Breast epithelium (tissue), 4 donors: ENCODE measurements at regions not wholly inside any gene's neighbourhood (a gene's known extent, or its start where the extent isn't known, plus 50 kb on each side); places are given as distances from the start of the nearest gene placed in this dataset.

ENCODE experiments used
- DNase-seq, 2 donors: peaks; one replicate each; pipeline ENCODE4 v3.0.0-alpha.2; 2019; ENCODE audit warnings: low spot score in 2 of 2
- H3K27ac ChIP-seq, 2 donors: fragments of 200-600 bp; sonication (generic) in 1 of 2; one replicate each; pipeline ENCODE4 v1.5.1; 2016 to 2019; ENCODE audit warnings: mild to moderate bottlenecking in 1 of 2
- H3K27me3 ChIP-seq, 2 donors: fragments of 200-600 bp; sonication (generic) in 1 of 2; one replicate each; pipeline versions ENCODE4 v1.5.1 to v1.6.0; 2017 to 2019; ENCODE audit warnings: control low read depth in 1 of 2, mild to moderate bottlenecking in 1 of 2
- H3K36me3 ChIP-seq: fragments of 200-600 bp; one replicate; pipeline ENCODE4 v1.5.1; 2019
- H3K4me1 ChIP-seq, 2 donors: fragments of 200-600 bp; sonication (generic); one replicate each; pipeline ENCODE4 v1.5.1; 2016 to 2019; ENCODE audit warnings: control low read depth in 1 of 2
- H3K4me3 ChIP-seq, 3 donors: fragments of 200-600 bp; sonication (generic); 1 replicate in 2 of 3; 2 replicates in 1 of 3; pipeline ENCODE4 v1.5.1; 2016 to 2019; ENCODE audit warnings: mild to moderate bottlenecking in 3 of 3, moderate library complexity in 2 of 3
- H3K9me3 ChIP-seq, 2 donors: fragments of 200-600 bp; sonication (generic) in 1 of 2; one replicate each; pipeline ENCODE4 v1.5.1; 2016 to 2019; ENCODE audit warnings: control low read depth in 1 of 2
- POLR2A ChIP-seq: fragments of 450-650 bp; IDR thresholded peaks from one replicate; pipeline ENCODE4 v1.6.1; 2016; ENCODE audit warnings: antibody characterized with exemption, mild to moderate bottlenecking, moderate library complexity
- POLR2AphosphoS5 ChIP-seq, 3 donors: sonication (generic); formaldehyde crosslinking; IDR thresholded peaks; one replicate each; pipeline ENCODE4 v1.6.1; 2017; ENCODE audit warnings: antibody characterized with exemption in 3 of 3
- intact Hi-C: fragments of 100-400 bp; cut with DNase I; formaldehyde crosslinking; loops from one replicate; pipeline ENCODE4 v1.15.1; 2023; ENCODE audit warnings: low total_unique reads
- TF ChIP-seq, protein P1 (sequence below), 3 donors: fragments of 450-650 bp; IDR thresholded peaks; one replicate each; pipeline ENCODE4 v1.5.1; 2016 to 2017; ENCODE audit warnings: antibody characterized with exemption in 3 of 3, mild to moderate bottlenecking in 3 of 3, moderate library complexity in 3 of 3

DNA sequence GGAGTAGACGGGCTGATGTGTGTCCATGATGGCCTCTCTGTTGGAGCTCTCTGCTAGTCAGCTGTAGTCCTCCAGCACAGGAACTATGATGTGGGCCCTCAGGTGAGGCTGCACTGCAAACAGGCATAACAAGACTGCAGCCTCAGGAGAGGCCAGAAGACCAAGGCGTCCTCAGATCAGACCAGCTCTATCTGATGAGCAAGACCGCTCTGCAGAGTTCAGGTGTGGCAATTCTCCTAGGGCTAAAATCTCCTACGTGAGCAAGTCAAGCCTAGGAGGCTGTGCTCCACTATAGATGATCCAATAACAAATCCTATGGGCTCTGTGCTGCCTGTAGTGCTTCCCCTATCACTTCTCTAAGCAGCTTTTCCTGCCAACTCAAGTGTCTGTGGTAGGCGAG is 633.4 kb upstream of the SYNCRIP start:
- peaks cover 0 to 4% of the 10 kb centered on the region in 2 donors for H3K9me3 ChIP-seq
- no peak overlapping the region for H3K27ac ChIP-seq
- H3K4me1 ChIP-seq, result no peaks in the 10 kb centered on the region
- DNase-seq, result no peak
- TF ChIP-seq, protein P1, sequence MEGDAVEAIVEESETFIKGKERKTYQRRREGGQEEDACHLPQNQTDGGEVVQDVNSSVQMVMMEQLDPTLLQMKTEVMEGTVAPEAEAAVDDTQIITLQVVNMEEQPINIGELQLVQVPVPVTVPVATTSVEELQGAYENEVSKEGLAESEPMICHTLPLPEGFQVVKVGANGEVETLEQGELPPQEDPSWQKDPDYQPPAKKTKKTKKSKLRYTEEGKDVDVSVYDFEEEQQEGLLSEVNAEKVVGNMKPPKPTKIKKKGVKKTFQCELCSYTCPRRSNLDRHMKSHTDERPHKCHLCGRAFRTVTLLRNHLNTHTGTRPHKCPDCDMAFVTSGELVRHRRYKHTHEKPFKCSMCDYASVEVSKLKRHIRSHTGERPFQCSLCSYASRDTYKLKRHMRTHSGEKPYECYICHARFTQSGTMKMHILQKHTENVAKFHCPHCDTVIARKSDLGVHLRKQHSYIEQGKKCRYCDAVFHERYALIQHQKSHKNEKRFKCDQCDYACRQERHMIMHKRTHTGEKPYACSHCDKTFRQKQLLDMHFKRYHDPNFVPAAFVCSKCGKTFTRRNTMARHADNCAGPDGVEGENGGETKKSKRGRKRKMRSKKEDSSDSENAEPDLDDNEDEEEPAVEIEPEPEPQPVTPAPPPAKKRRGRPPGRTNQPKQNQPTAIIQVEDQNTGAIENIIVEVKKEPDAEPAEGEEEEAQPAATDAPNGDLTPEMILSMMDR (IDR thresholded peaks at IDR 0.05), result no peak
- TF ChIP-seq POLR2A (no peak), POLR2AphosphoS5 (IDR thresholded peaks at IDR 0.05) (no peak)
- no peaks in the 10 kb centered on the region for H3K36me3 ChIP-seq
- intact Hi-C loops, result no loop called here
- H3K4me3 ChIP-seq, result no peak overlapping the region
- no peaks in the 10 kb centered on the region for H3K27me3 ChIP-seq

DNA sequence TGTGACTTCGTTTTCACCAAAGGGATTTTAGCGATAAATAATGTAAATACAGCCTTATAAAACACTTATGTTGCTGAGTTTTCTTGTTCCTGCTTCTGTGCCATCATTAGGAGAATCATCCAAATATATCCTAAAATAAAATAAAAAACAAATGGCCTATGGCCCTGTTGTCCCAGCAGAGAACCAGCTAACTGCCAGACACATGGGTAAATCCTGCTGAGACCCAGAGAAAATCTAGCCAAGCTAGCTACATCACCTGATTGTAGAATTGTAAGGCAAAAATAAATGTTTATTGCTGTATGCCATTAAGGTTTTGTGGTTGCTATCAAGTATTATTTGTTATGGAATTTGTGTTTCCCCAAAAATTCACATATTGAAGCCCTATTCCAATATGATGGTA is 631.2 kb upstream of the SYNCRIP start:
- Histone ChIP-seq H3K9me3 (peaks cover 0 to 4% of the 10 kb centered on the region in 2 donors), H3K36me3 (no peaks in the 10 kb centered on the region), H3K4me1 (no peaks in the 10 kb centered on the region), H3K27me3 (no peaks in the 10 kb centered on the region), H3K27ac (no peak overlapping the region), H3K4me3 (no peak overlapping the region)
- DNase-seq, result no peak
- intact Hi-C loops, result no loop called here
- no peak for TF ChIP-seq POLR2AphosphoS5 (IDR thresholded peaks at IDR 0.05)

DNA sequence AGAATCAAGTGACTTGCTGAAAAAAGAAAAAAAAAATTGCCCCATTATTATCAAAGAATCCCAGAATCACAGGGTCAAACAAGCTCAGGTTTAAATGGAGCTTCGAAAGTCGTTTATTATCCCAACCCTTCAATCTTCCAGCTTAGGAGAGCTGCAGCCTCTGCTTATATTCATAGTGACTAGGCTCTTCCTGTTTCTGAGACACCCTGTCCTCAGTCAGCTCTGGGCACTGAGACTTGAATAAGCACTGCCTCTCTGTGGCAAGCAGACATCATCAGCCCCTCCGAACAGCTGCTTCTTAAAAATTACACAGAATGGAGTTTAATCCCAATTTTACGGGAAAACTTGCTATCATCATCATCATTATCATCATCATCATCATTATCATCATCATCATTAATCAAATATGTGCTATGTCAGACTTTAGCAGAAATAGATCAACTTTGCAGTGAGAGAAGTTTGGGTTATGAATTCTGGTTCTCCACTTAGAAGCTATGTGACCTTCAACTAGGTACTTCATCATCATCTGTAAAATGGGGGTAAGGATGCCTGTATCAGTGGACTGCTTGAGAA is 614.0 kb upstream of the SYNCRIP start:
- DNase-seq, result no peak
- no peaks in the 10 kb centered on the region for H3K4me1 ChIP-seq
- TF ChIP-seq, protein P1 (IDR thresholded peaks at IDR 0.05), result no peak
- TF ChIP-seq POLR2A, result no peak
- TF ChIP-seq POLR2AphosphoS5 (IDR thresholded peaks at IDR 0.05), result no peak
- H3K36me3 ChIP-seq, result no peaks in the 10 kb centered on the region
- no peaks in the 10 kb centered on the region for H3K9me3 ChIP-seq
- no peak overlapping the region for H3K4me3 ChIP-seq
- H3K27ac ChIP-seq, result no peak overlapping the region
- intact Hi-C loops, result no loop called here
- H3K27me3 ChIP-seq, result no peaks in the 10 kb centered on the region

DNA sequence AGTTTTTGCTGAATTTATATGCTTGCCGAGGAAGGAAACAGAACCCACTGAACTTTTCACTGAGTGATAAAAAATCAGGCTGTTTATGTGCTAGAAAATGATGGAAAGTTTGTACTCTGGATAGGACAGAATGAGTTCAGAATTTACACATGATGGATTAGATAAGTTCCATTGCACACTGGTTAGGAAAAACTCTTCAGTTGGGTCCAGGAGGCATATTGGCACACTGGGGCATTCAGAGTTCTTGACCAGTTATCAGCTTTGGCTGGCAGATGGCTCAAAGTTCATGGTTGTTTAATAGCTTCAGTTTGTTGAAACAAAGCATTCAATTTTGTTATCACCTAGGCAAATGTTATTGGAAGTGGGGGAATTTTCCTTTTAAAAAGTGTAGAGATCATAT is 613.3 kb upstream of the SYNCRIP start:
- intact Hi-C loops, result no loop called here
- DNase-seq, result no peak

DNA sequence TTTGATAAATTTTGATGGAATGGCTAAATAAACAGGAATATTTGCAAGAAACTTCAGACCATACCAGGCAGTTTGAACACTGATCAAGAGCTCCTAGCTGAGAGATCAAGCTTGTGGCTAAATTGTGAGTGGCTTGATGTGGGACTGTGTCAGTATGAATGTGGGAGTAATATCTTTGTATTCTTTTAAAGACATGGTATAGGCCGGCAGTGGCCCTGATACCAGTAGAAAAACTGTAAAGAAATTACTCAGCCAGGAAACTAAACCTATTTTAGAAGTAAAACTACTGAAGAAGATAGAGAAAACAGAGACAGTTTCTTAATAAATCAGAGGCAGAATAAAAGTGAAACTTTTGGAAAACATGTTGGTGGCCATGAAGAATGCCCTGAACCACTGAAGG is 608.4 kb upstream of the SYNCRIP start:
- H3K27ac ChIP-seq, result no peak overlapping the region
- intact Hi-C loops, result no loop called here
- no peaks in the 10 kb centered on the region for H3K36me3 ChIP-seq
- no peaks in the 10 kb centered on the region for H3K27me3 ChIP-seq
- no peak for DNase-seq
- no peaks in the 10 kb centered on the region for H3K9me3 ChIP-seq
- H3K4me1 ChIP-seq, result no peaks in the 10 kb centered on the region
- H3K4me3 ChIP-seq, result no peak overlapping the region
- TF ChIP-seq, protein P1 (IDR thresholded peaks at IDR 0.05), result no peak
- TF ChIP-seq POLR2AphosphoS5 (IDR thresholded peaks at IDR 0.05), result no peak

More for the DNA sequence above, 613.3 kb upstream of the SYNCRIP start:
- Histone ChIP-seq H3K36me3 (no peaks in the 10 kb centered on the region), H3K4me3 (no peak overlapping the region), H3K27ac (no peak overlapping the region), H3K27me3 (no peaks in the 10 kb centered on the region), H3K9me3 (no peaks in the 10 kb centered on the region), H3K4me1 (no peaks in the 10 kb centered on the region)
- TF ChIP-seq POLR2AphosphoS5 (IDR thresholded peaks at IDR 0.05), result no peak
- no peak for TF ChIP-seq POLR2A
- TF ChIP-seq, protein P1 (IDR thresholded peaks at IDR 0.05), result no peak

DNA sequence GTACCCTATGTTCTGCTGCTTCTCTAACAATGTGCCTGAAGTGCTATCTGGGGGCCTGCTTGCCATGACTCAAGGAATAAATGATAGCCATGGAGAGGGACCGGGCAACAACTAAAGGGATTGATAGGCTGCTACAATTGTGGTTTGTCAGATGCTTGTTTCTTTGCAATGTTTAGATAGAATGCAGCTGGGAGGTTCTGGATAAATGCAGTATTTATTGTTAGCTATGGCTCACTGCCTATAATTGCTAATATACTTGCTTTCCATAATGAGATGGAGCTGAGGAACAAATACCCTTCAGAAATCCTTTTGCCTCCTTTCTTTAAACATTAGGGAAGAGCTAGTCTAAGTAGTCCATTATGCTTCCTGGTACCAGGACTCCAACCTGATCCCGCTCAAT is 575.2 kb upstream of the SYNCRIP start:
- intact Hi-C loops, result no loop called here
- Histone ChIP-seq H3K36me3 (no peaks in the 10 kb centered on the region), H3K27me3 (no peaks in the 10 kb centered on the region), H3K9me3 (peaks cover 0 to 5% of the 10 kb centered on the region in 2 donors), H3K4me3 (no peak overlapping the region), H3K4me1 (no peaks in the 10 kb centered on the region), H3K27ac (no peak overlapping the region)
- TF ChIP-seq, protein P1 (IDR thresholded peaks at IDR 0.05), result no peak
- TF ChIP-seq POLR2A, result no peak
- no peak for TF ChIP-seq POLR2AphosphoS5 (IDR thresholded peaks at IDR 0.05)
- no peak for DNase-seq
